Coronary artery (tissue), 2 donors: ENCODE measurements at regions not wholly inside any gene's neighbourhood (a gene's known extent, or its start where the extent isn't known, plus 50 kb on each side); places are given as distances from the start of the nearest gene placed in this dataset.

Experiments
- DNase-seq: peaks from one replicate; pipeline ENCODE4 v3.0.0-alpha.2; 2017; ENCODE audit warnings: low spot score
- H3K27ac ChIP-seq, 2 donors: fragments of 200-600 bp; sonication (generic); one replicate each; pipeline ENCODE4 v1.5.1; 2016 to 2019
- H3K4me3 ChIP-seq: fragments of 200-600 bp; sonication (generic); 2 replicates; pipeline ENCODE4 v1.5.1; 2016; ENCODE audit warnings: mild to moderate bottlenecking, moderate library complexity
- CTCF ChIP-seq: fragments of 200-600 bp; sonication (generic); IDR thresholded peaks from one replicate; pipeline ENCODE4 v1.5.1; 2019; ENCODE audit warnings: antibody characterized with exemption

GRCh38 chr12:118748478-118749380 is 232.6 kb upstream of the SRRM4 start:
- no peak for TF ChIP-seq CTCF

GRCh38 chr12:118749646-118750045 is 231.7 kb upstream of the SRRM4 start:
- no peak for DNase-seq
- H3K4me3 ChIP-seq: no peak overlapping the region
- TF ChIP-seq CTCF: no peak
- no peak overlapping the region for H3K27ac ChIP-seq

More at GRCh38 chr12:118748478-118749380, 232.6 kb upstream of the SRRM4 start:
- no peak overlapping the region for H3K27ac ChIP-seq
- H3K4me3 ChIP-seq: no peak overlapping the region
- DNase-seq: no peak

GRCh38 chr12:118750666-118751065 is 230.7 kb upstream of the SRRM4 start:
- DNase-seq: no peak
- H3K27ac ChIP-seq: no peak overlapping the region
- TF ChIP-seq CTCF: no peak
- no peak overlapping the region for H3K4me3 ChIP-seq

- H3K27ac ChIP-seq: no peak overlapping the region
- no peak for TF ChIP-seq CTCF
- no peak for DNase-seq
- no peak overlapping the region for H3K4me3 ChIP-seq
Measured at GRCh38 chr12:118751355-118751754, 230.0 kb upstream of the SRRM4 start.

GRCh38 chr12:118760623-118761022 is 220.7 kb upstream of the SRRM4 start:
- no peak for DNase-seq
- no peak for TF ChIP-seq CTCF
- H3K27ac ChIP-seq: no peak overlapping the region
- no peak overlapping the region for H3K4me3 ChIP-seq

- Histone ChIP-seq H3K4me3 (no peak overlapping the region), H3K27ac (no peak overlapping the region)
- DNase-seq: no peak
- no peak for TF ChIP-seq CTCF
Measured at GRCh38 chr12:118763234-118763633, 218.1 kb upstream of the SRRM4 start.
